ENCODE measurements at regions not wholly inside any gene's neighbourhood (a gene's known extent, or its start where the extent isn't known, plus 50 kb on each side); places are given as distances from the start of the nearest gene placed in this dataset.

- TF ChIP-seq CTCF (IDR thresholded peaks at IDR 0.05) (no peak), POLR2AphosphoS5 (IDR thresholded peaks at IDR 0.05) (no peak)
These were observed 348.8 kb upstream of the POU3F2 start for GRCh38 chr6:98485593-98485992.

All from gastroesophageal sphincter (tissue), 3 donors.